ENCODE measurements at regions not wholly inside any gene's neighbourhood (a gene's known extent, or its start where the extent isn't known, plus 50 kb on each side); places are given as distances from the start of the nearest gene placed in this dataset.

GRCh38 chr20:11333634-11334033 lies 584.1 kb upstream of the BTBD3 start:
- no peak for TF ChIP-seq EP300 (conservative IDR thresholded peaks at IDR 0.05; ENCODE audit: poor library complexity, severe bottlenecking)
- TF ChIP-seq MXI1 (conservative IDR thresholded peaks at IDR 0.05; ENCODE audit: poor library complexity, severe bottlenecking): no peak
- no peak for TF ChIP-seq CTCF (IDR thresholded peaks at IDR 0.05; ENCODE audit: poor library complexity, severe bottlenecking)
- TF ChIP-seq TAF1 (IDR thresholded peaks at IDR 0.05; ENCODE audit: low read depth): no peak
- TF ChIP-seq POLR2AphosphoS5 (IDR thresholded peaks at IDR 0.05): no peak
- no peak for TF ChIP-seq RAD21 (conservative IDR thresholded peaks at IDR 0.05)
- TF ChIP-seq, protein P1, sequence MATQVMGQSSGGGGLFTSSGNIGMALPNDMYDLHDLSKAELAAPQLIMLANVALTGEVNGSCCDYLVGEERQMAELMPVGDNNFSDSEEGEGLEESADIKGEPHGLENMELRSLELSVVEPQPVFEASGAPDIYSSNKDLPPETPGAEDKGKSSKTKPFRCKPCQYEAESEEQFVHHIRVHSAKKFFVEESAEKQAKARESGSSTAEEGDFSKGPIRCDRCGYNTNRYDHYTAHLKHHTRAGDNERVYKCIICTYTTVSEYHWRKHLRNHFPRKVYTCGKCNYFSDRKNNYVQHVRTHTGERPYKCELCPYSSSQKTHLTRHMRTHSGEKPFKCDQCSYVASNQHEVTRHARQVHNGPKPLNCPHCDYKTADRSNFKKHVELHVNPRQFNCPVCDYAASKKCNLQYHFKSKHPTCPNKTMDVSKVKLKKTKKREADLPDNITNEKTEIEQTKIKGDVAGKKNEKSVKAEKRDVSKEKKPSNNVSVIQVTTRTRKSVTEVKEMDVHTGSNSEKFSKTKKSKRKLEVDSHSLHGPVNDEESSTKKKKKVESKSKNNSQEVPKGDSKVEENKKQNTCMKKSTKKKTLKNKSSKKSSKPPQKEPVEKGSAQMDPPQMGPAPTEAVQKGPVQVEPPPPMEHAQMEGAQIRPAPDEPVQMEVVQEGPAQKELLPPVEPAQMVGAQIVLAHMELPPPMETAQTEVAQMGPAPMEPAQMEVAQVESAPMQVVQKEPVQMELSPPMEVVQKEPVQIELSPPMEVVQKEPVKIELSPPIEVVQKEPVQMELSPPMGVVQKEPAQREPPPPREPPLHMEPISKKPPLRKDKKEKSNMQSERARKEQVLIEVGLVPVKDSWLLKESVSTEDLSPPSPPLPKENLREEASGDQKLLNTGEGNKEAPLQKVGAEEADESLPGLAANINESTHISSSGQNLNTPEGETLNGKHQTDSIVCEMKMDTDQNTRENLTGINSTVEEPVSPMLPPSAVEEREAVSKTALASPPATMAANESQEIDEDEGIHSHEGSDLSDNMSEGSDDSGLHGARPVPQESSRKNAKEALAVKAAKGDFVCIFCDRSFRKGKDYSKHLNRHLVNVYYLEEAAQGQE (IDR thresholded peaks at IDR 0.05; ENCODE audit: borderline replicate concordance): no peak
- TF ChIP-seq EZH2 (IDR thresholded peaks at IDR 0.05; ENCODE audit: borderline replicate concordance, insufficient read depth, low read length, poor library complexity, severe bottlenecking): no peak
- TF ChIP-seq SMC3 (conservative IDR thresholded peaks at IDR 0.05; ENCODE audit: poor library complexity): no peak

All from neural cell (in vitro differentiated cells).